HPDE6-E6E7 (cell line): ENCODE measurements at regions not wholly inside any gene's neighbourhood (a gene's known extent, or its start where the extent isn't known, plus 50 kb on each side); places are given as distances from the start of the nearest gene placed in this dataset.

Experiments used
- DNase-seq: peaks from one replicate; pipeline ENCODE4 v3.0.0; 2011; ENCODE audit warnings: missing footprints; ENCODE audit errors: extremely low spot score

- DNase-seq = no peak
Observed at GRCh38 chr5:136811086-136811485, 445.7 kb upstream of the TRPC7 start.

- peak; percentile 27 for DNase-seq
Observed at GRCh38 chr5:136810261-136810801, 445.0 kb upstream of the TRPC7 start.

GRCh38 chr5:136809382-136809781 is 444.0 kb upstream of the TRPC7 start:
- DNase-seq = no peak

- DNase-seq = no peak
Observed at GRCh38 chr5:136808756-136809155, 443.4 kb upstream of the TRPC7 start.

- no peak for DNase-seq
Observed at GRCh38 chr5:136805466-136805865, 440.1 kb upstream of the TRPC7 start.

GRCh38 chr5:136802383-136802782 is 437.0 kb upstream of the TRPC7 start:
- DNase-seq = no peak

GRCh38 chr5:136799806-136800372 is 434.5 kb upstream of the TRPC7 start:
- no peak for DNase-seq

GRCh38 chr5:136793300-136793699 is 428.0 kb upstream of the TRPC7 start:
- no peak for DNase-seq

- DNase-seq = no peak
Observed at GRCh38 chr5:136781464-136781863, 416.1 kb upstream of the TRPC7 start.

- DNase-seq = no peak
Observed at GRCh38 chr5:136780518-136780917, 415.2 kb upstream of the TRPC7 start.

GRCh38 chr5:136776022-136776927 is 410.9 kb upstream of the TRPC7 start:
- DNase-seq = no peak

- no peak for DNase-seq
Observed at GRCh38 chr5:136772491-136772890, 407.1 kb upstream of the TRPC7 start.

GRCh38 chr5:136769900-136770684 is 404.7 kb upstream of the TRPC7 start:
- peak; percentile 70 for DNase-seq

GRCh38 chr5:136769093-136769492 is 403.7 kb upstream of the TRPC7 start:
- DNase-seq = no peak

GRCh38 chr5:136768457-136768856 is 403.1 kb upstream of the TRPC7 start:
- DNase-seq = no peak

- no peak for DNase-seq
Observed at GRCh38 chr5:136766456-136766855, 401.1 kb upstream of the TRPC7 start.

- DNase-seq = no peak
Observed at GRCh38 chr5:136764601-136765000, 399.3 kb upstream of the TRPC7 start.

GRCh38 chr5:136763548-136763947 is 398.2 kb upstream of the TRPC7 start:
- DNase-seq = no peak

- DNase-seq = no peak
Observed at GRCh38 chr5:136754216-136754615, 388.9 kb upstream of the TRPC7 start.

GRCh38 chr5:136750224-136750862 is 385.0 kb upstream of the TRPC7 start:
- DNase-seq = no peak

- DNase-seq = no peak
Observed at GRCh38 chr5:136749016-136749415, 383.7 kb upstream of the TRPC7 start.

GRCh38 chr5:136743052-136743451 is 377.7 kb upstream of the TRPC7 start:
- DNase-seq = no peak
